ENCODE measurements at regions not wholly inside any gene's neighbourhood (a gene's known extent, or its start where the extent isn't known, plus 50 kb on each side); places are given as distances from the start of the nearest gene placed in this dataset.
A peak's percentile ranks its signal among the peaks of the same experiment; 100 is the strongest.

- TF ChIP-seq CTCF (IDR thresholded peaks at IDR 0.05; ENCODE audit: unreplicated experiment) = no peak
- no peak for DNase-seq (ENCODE audit: low spot score, unreplicated experiment)
- no peak overlapping the region for H3K27ac Mint-ChIP-seq
Observed at GRCh38 chr4:52372269-52372668, 286.8 kb downstream of the USP46 start.

GRCh38 chr4:52372747-52373146 lies 286.4 kb downstream of the USP46 start:
- H3K9me3 Mint-ChIP-seq (ENCODE audit: low read depth) = no peaks in the 10 kb centered on the region
- no peak for DNase-seq (ENCODE audit: low spot score, unreplicated experiment)
- no peak overlapping the region for H3K4me3 Mint-ChIP-seq (ENCODE audit: low read depth)
- no peak for TF ChIP-seq CTCF (IDR thresholded peaks at IDR 0.05; ENCODE audit: unreplicated experiment)
- no peak overlapping the region for H3K27ac Mint-ChIP-seq
- H3K4me1 Mint-ChIP-seq (ENCODE audit: low read depth) = no peaks in the 10 kb centered on the region
- H3K27me3 Mint-ChIP-seq = peaks cover 3% of the 10 kb centered on the region
- H3K36me3 Mint-ChIP-seq (ENCODE audit: insufficient read depth) = no peaks in the 10 kb centered on the region

More at GRCh38 chr4:52372269-52372668, 286.8 kb downstream of the USP46 start:
- Mint-ChIP-seq H3K4me1 (ENCODE audit: low read depth) (no peaks in the 10 kb centered on the region), H3K9me3 (ENCODE audit: low read depth) (no peaks in the 10 kb centered on the region), H3K36me3 (ENCODE audit: insufficient read depth) (no peaks in the 10 kb centered on the region), H3K27me3 (peaks cover 3% of the 10 kb centered on the region), H3K4me3 (ENCODE audit: low read depth) (no peak overlapping the region)

- no peaks in the 10 kb centered on the region for H3K9me3 Mint-ChIP-seq (ENCODE audit: low read depth)
- H3K27ac Mint-ChIP-seq = no peak overlapping the region
- no peak for DNase-seq (ENCODE audit: low spot score, unreplicated experiment)
- no peaks in the 10 kb centered on the region for H3K36me3 Mint-ChIP-seq (ENCODE audit: insufficient read depth)
- no peaks in the 10 kb centered on the region for H3K4me1 Mint-ChIP-seq (ENCODE audit: low read depth)
- TF ChIP-seq CTCF (IDR thresholded peaks at IDR 0.05; ENCODE audit: unreplicated experiment) = no peak
- peaks cover 3% of the 10 kb centered on the region for H3K27me3 Mint-ChIP-seq
- H3K4me3 Mint-ChIP-seq (ENCODE audit: low read depth) = no peak overlapping the region
Observed at GRCh38 chr4:52373650-52374049, 285.5 kb downstream of the USP46 start.

- Mint-ChIP-seq H3K9me3 (ENCODE audit: low read depth) (peaks cover 3% of the 10 kb centered on the region), H3K36me3 (ENCODE audit: insufficient read depth) (no peaks in the 10 kb centered on the region), H3K4me3 (ENCODE audit: low read depth) (no peak overlapping the region), H3K4me1 (ENCODE audit: low read depth) (no peaks in the 10 kb centered on the region), H3K27me3 (peaks cover 3% of the 10 kb centered on the region), H3K27ac (no peak overlapping the region)
- no peak for DNase-seq (ENCODE audit: low spot score, unreplicated experiment)
- TF ChIP-seq CTCF (IDR thresholded peaks at IDR 0.05; ENCODE audit: unreplicated experiment) = no peak
Observed at GRCh38 chr4:52374877-52375276, 284.2 kb downstream of the USP46 start.

- H3K9me3 Mint-ChIP-seq (ENCODE audit: low read depth) = peaks cover 8% of the 10 kb centered on the region
Observed at GRCh38 chr4:52376132-52376704, 282.9 kb downstream of the USP46 start.

More at GRCh38 chr4:52376132-52376704, 282.9 kb downstream of the USP46 start:
- H3K4me3 Mint-ChIP-seq (ENCODE audit: low read depth) = no peak overlapping the region
- H3K4me1 Mint-ChIP-seq (ENCODE audit: low read depth) = no peaks in the 10 kb centered on the region
- DNase-seq (ENCODE audit: low spot score, unreplicated experiment) = no peak
- peaks cover 3% of the 10 kb centered on the region for H3K27me3 Mint-ChIP-seq
- peak; percentile 78 for TF ChIP-seq CTCF (IDR thresholded peaks at IDR 0.05; ENCODE audit: unreplicated experiment)
- no peak overlapping the region for H3K27ac Mint-ChIP-seq
- H3K36me3 Mint-ChIP-seq (ENCODE audit: insufficient read depth) = no peaks in the 10 kb centered on the region

All from progenitor cell of endocrine pancreas (in vitro differentiated cells).